ENCODE measurements at regions not wholly inside any gene's neighbourhood (a gene's known extent, or its start where the extent isn't known, plus 50 kb on each side); places are given as distances from the start of the nearest gene placed in this dataset.

DNA sequence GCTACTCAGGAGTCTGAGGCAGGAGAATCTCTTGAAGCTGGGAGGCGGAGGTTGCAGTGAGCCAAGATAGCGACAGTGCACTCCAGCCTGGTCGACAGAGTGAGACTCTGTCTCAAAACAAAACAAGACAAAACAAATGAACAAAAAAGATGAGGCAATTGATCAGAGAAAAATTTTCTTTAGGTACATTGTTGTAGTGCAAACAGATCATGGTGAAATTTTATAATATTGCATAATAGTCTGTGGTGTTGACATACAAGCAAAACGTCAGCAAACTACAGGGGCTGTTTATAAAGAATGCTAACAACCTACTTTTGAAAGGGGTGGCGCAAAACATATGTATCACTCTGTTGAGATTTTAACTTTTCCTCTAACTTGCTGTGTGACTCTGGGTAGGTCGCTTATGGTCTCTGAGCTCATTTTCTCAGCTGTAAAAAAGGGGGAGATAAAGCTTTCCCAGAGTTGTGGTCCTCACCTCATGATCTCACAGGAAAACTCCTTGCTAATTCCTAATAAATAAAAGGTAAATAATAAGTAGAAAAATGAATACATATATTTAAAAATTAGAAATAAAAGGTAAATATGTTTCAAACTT, 64.8 kb upstream of the NUP160 start:
- Histone ChIP-seq H3K9me3 (ENCODE audit: control insufficient read depth in 1 of 2, insufficient read depth in 1 of 2, low read depth in 1 of 2, low read length in 2 of 2) (no peaks in the 10 kb centered on the region), H3K4me2 (ENCODE audit: low read length) (no peak overlapping the region), H3K27me3 (ENCODE audit: insufficient read depth, low read length) (no peaks in the 10 kb centered on the region), H3K4me3 (replicated peaks in 1 of 2; ENCODE audit: low read depth in 1 of 2, low read length in 2 of 2) (no peak overlapping the region), H3K9me2 (ENCODE audit: insufficient read depth) (no peaks in the 10 kb centered on the region), H4K20me1 (ENCODE audit: insufficient read depth) (no peaks in the 10 kb centered on the region), H3K36me3 (ENCODE audit: control insufficient read depth in 1 of 2, insufficient read depth in 2 of 2, low read length in 2 of 2) (no peaks in the 10 kb centered on the region), H2AFZ (ENCODE audit: low read depth, low read length, poor library complexity, severe bottlenecking) (no peak overlapping the region), H3K4me1 (ENCODE audit: control insufficient read depth in 1 of 2, insufficient read depth in 2 of 2, low read length in 2 of 2) (peaks cover 9 to 14% of the 10 kb centered on the region in 2 experiments), H3K27ac (ENCODE audit: low read depth, low read length) (no peak overlapping the region), H3K79me2 (ENCODE audit: insufficient read depth, low read length) (no peaks in the 10 kb centered on the region), H3K9ac (ENCODE audit: low read length) (no peak overlapping the region)
- RAD21 ChIA-PET (ENCODE audit: low non-redundant PET in 1 of 2, low total read pairs in 2 of 2, uncharacterized antibody in 2 of 2, unreplicated experiment in 2 of 2), result no interaction called here
- POLR2A ChIA-PET, result no interaction called here
- DNase-seq (ENCODE audit: low read depth, low spot score) (no peak), ATAC-seq (no peak)
- intact Hi-C loops (cut with micrococcal nuclease), result no loop called here
- no TSS peak for BruUV-seq (replicated peaks)
- CTCF ChIA-PET, result no interaction called here
- TF ChIP-seq TCF7L2 (IDR thresholded peaks at IDR 0.05; ENCODE audit: borderline replicate concordance, extremely low read depth, insufficient read depth, insufficient read length) (no peak), SRF (IDR thresholded peaks at IDR 0.05; ENCODE audit: low read depth) (no peak), ELF1 (IDR thresholded peaks at IDR 0.05; ENCODE audit: borderline replicate concordance, low read depth) (no peak), EZH2 (IDR thresholded peaks at IDR 0.05) (no peak)

- H3K9ac ChIP-seq (ENCODE audit: low read length), result no peak overlapping the region
- H2AFZ ChIP-seq (ENCODE audit: low read depth, low read length, poor library complexity, severe bottlenecking), result no peak overlapping the region
- ATAC-seq (no peak), DNase-seq (ENCODE audit: low read depth, low spot score) (no peak)
- ChIA-PET RAD21 (ENCODE audit: low non-redundant PET in 1 of 2, low total read pairs in 2 of 2, uncharacterized antibody in 2 of 2, unreplicated experiment in 2 of 2) (no interaction called here), CTCF (no interaction called here), POLR2A (no interaction called here)
- H3K27me3 ChIP-seq (ENCODE audit: insufficient read depth, low read length), result no peaks in the 10 kb centered on the region
- no peak overlapping the region for H3K4me2 ChIP-seq (ENCODE audit: low read length)
- no TSS peak for BruUV-seq (replicated peaks)
- H3K9me3 ChIP-seq (ENCODE audit: control insufficient read depth in 1 of 2, insufficient read depth in 1 of 2, low read depth in 1 of 2, low read length in 2 of 2), result no peaks in the 10 kb centered on the region
- no peak overlapping the region for H3K27ac ChIP-seq (ENCODE audit: low read depth, low read length)
- no peaks in the 10 kb centered on the region for H3K9me2 ChIP-seq (ENCODE audit: insufficient read depth)
- H3K4me1 ChIP-seq (ENCODE audit: control insufficient read depth in 1 of 2, insufficient read depth in 2 of 2, low read length in 2 of 2), result peaks cover 0 to 4% of the 10 kb centered on the region in 2 experiments; a peak in 1 of 4 replicates
- H3K4me3 ChIP-seq (replicated peaks in 1 of 2; ENCODE audit: low read depth in 1 of 2, low read length in 2 of 2), result no peak overlapping the region
- TF ChIP-seq, protein P1, sequence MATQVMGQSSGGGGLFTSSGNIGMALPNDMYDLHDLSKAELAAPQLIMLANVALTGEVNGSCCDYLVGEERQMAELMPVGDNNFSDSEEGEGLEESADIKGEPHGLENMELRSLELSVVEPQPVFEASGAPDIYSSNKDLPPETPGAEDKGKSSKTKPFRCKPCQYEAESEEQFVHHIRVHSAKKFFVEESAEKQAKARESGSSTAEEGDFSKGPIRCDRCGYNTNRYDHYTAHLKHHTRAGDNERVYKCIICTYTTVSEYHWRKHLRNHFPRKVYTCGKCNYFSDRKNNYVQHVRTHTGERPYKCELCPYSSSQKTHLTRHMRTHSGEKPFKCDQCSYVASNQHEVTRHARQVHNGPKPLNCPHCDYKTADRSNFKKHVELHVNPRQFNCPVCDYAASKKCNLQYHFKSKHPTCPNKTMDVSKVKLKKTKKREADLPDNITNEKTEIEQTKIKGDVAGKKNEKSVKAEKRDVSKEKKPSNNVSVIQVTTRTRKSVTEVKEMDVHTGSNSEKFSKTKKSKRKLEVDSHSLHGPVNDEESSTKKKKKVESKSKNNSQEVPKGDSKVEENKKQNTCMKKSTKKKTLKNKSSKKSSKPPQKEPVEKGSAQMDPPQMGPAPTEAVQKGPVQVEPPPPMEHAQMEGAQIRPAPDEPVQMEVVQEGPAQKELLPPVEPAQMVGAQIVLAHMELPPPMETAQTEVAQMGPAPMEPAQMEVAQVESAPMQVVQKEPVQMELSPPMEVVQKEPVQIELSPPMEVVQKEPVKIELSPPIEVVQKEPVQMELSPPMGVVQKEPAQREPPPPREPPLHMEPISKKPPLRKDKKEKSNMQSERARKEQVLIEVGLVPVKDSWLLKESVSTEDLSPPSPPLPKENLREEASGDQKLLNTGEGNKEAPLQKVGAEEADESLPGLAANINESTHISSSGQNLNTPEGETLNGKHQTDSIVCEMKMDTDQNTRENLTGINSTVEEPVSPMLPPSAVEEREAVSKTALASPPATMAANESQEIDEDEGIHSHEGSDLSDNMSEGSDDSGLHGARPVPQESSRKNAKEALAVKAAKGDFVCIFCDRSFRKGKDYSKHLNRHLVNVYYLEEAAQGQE (IDR thresholded peaks at IDR 0.05; ENCODE audit: low read depth), result no peak
- TF ChIP-seq EGR1 (IDR thresholded peaks at IDR 0.05; ENCODE audit: low read depth) (no peak), JUND (IDR thresholded peaks at IDR 0.05) (no peak), CEBPB (IDR thresholded peaks at IDR 0.05; ENCODE audit: low read depth) (no peak), POLR2AphosphoS5 (IDR thresholded peaks at IDR 0.05; ENCODE audit: low read depth, low read length) (no peak), ZFX (IDR thresholded peaks at IDR 0.05) (no peak), SRF (IDR thresholded peaks at IDR 0.05; ENCODE audit: low read depth) (no peak), MAX (IDR thresholded peaks at IDR 0.05) (no peak), FOSL1 (IDR thresholded peaks at IDR 0.05; ENCODE audit: low read depth) (no peak), ZNF274 (IDR thresholded peaks at IDR 0.05; ENCODE audit: low read depth, low read length) (no peak), EZH2 (IDR thresholded peaks at IDR 0.05) (no peak), CBX3 (IDR thresholded peaks at IDR 0.05; ENCODE audit: low read depth) (no peak), TCF7L2 (IDR thresholded peaks at IDR 0.05; ENCODE audit: borderline replicate concordance, extremely low read depth, insufficient read depth, insufficient read length) (no peak), YY1 (IDR thresholded peaks at IDR 0.05; ENCODE audit: extremely low read depth, insufficient replicate concordance, low read depth, low read length) (no peak), EZH2phosphoT487 (IDR thresholded peaks at IDR 0.05; ENCODE audit: borderline replicate concordance) (no peak), SIN3A (IDR thresholded peaks at IDR 0.05; ENCODE audit: low read depth) (no peak), POLR2A (IDR thresholded peaks at IDR 0.05; ENCODE audit: borderline replicate concordance, extremely low read depth, insufficient read depth, insufficient read length) (no peak), RAD21 (IDR thresholded peaks at IDR 0.05; ENCODE audit: low read depth) (no peak)
- no peaks in the 10 kb centered on the region for H3K36me3 ChIP-seq (ENCODE audit: control insufficient read depth in 1 of 2, insufficient read depth in 2 of 2, low read length in 2 of 2)
- intact Hi-C loops (cut with micrococcal nuclease), result no loop called here
- no peaks in the 10 kb centered on the region for H3K79me2 ChIP-seq (ENCODE audit: insufficient read depth, low read length)
- H4K20me1 ChIP-seq (ENCODE audit: insufficient read depth), result no peaks in the 10 kb centered on the region
Observed at GRCh38 chr11:47911149-47911548, 63.0 kb upstream of the NUP160 start.
